MM.1S (cell line): ENCODE measurements at regions not wholly inside any gene's neighbourhood (a gene's known extent, or its start where the extent isn't known, plus 50 kb on each side); places are given as distances from the start of the nearest gene placed in this dataset.

Experiments used
- DNase-seq: peaks from one replicate; pipeline ENCODE4 v3.0.0-alpha.2; 2015
- H2AFZ ChIP-seq: fragments of 300-600 bp; sonication (generic); 2 replicates; pipeline ENCODE4 v1.6.0; 2016; ENCODE audit warnings: antibody characterized with exemption, low read length
- H3F3A ChIP-seq: fragments of 300-600 bp; sonication (generic); 2 replicates; pipeline ENCODE4 v1.6.1; 2016; ENCODE audit warnings: mild to moderate bottlenecking, antibody characterized with exemption, low read length, moderate library complexity, mixed read lengths; ENCODE audit not compliant: insufficient read depth
- H3K27ac ChIP-seq: fragments of 300-600 bp; sonication (generic); 2 replicates; pipeline ENCODE4 v1.5.1; 2016; ENCODE audit warnings: mild to moderate bottlenecking, low read length
- H3K27me3 ChIP-seq: fragments of 300-600 bp; sonication (generic); replicated peaks from 2 replicates; pipeline ENCODE4 v1.6.0; 2016; ENCODE audit warnings: low read length; ENCODE audit not compliant: insufficient read depth
- H3K36me3 ChIP-seq: fragments of 300-600 bp; sonication (generic); replicated peaks from 2 replicates; pipeline ENCODE4 v1.6.1; 2016; ENCODE audit warnings: mild to moderate bottlenecking, low read length, mixed read lengths; ENCODE audit not compliant: insufficient read depth
- H3K4me1 ChIP-seq: fragments of 300-600 bp; sonication (generic); 2 replicates; pipeline ENCODE4 v1.6.1; 2016; ENCODE audit warnings: low read length, mixed read lengths
- H3K4me2 ChIP-seq: fragments of 300-600 bp; sonication (generic); 2 replicates; pipeline ENCODE4 v1.6.0; 2016; ENCODE audit warnings: low read depth, low read length
- H3K4me3 ChIP-seq: fragments of 300-600 bp; sonication (generic); 2 replicates; pipeline ENCODE4 v1.5.1; 2016; ENCODE audit warnings: low read length, mixed read lengths
- H3K79me2 ChIP-seq: fragments of 300-600 bp; sonication (generic); 2 replicates; pipeline ENCODE4 v1.6.1; 2016; ENCODE audit warnings: mixed run types, low read length, mixed read lengths
- H3K9ac ChIP-seq: fragments of 300-600 bp; sonication (generic); 2 replicates; pipeline ENCODE4 v1.6.1; 2016; ENCODE audit warnings: low read length, mixed read lengths
- H3K9me2 ChIP-seq: fragments of 300-600 bp; sonication (generic); replicated peaks from 2 replicates; pipeline ENCODE4 v1.6.1; 2016; ENCODE audit warnings: mild to moderate bottlenecking, low read length, mixed read lengths; ENCODE audit not compliant: insufficient read depth
- H3K9me3 ChIP-seq: fragments of 300-600 bp; sonication (generic); replicated peaks from 2 replicates; pipeline ENCODE4 v1.6.1; 2016; ENCODE audit warnings: mild to moderate bottlenecking, low read length, mixed read lengths; ENCODE audit not compliant: insufficient read depth
- H4K20me1 ChIP-seq: fragments of 300-600 bp; sonication (generic); 2 replicates; pipeline ENCODE4 v1.6.1; 2016; ENCODE audit warnings: mild to moderate bottlenecking, low read length, moderate library complexity, mixed read lengths; ENCODE audit not compliant: insufficient read depth
- EZH2 ChIP-seq: fragments of 300-600 bp; sonication (generic); optimal IDR thresholded peaks from 2 replicates; pipeline ENCODE3; 2017; ENCODE audit warnings: low read depth, mild to moderate bottlenecking, antibody characterized with exemption, low read length, mixed read lengths
- EZH2phosphoT487 ChIP-seq: fragments of 300-600 bp; sonication (generic); IDR thresholded peaks from 2 replicates; pipeline ENCODE4 v1.6.1; 2018; ENCODE audit warnings: antibody characterized with exemption, low read length
- TF ChIP-seq, protein P1 (sequence below): fragments of 300-600 bp; sonication (generic); IDR thresholded peaks from 2 replicates; pipeline ENCODE4 v1.5.1; 2016; ENCODE audit warnings: antibody characterized with exemption, low read length, mixed read lengths

- H3K27me3 ChIP-seq: no peaks in the 10 kb centered on the region
- H3K4me1 ChIP-seq: no peaks in the 10 kb centered on the region
- no peaks in the 10 kb centered on the region for H3K79me2 ChIP-seq
- no peak for DNase-seq
- H4K20me1 ChIP-seq: no peaks in the 10 kb centered on the region
- no peak overlapping the region for H3K27ac ChIP-seq
- no peak for TF ChIP-seq EZH2
- TF ChIP-seq, protein P1, sequence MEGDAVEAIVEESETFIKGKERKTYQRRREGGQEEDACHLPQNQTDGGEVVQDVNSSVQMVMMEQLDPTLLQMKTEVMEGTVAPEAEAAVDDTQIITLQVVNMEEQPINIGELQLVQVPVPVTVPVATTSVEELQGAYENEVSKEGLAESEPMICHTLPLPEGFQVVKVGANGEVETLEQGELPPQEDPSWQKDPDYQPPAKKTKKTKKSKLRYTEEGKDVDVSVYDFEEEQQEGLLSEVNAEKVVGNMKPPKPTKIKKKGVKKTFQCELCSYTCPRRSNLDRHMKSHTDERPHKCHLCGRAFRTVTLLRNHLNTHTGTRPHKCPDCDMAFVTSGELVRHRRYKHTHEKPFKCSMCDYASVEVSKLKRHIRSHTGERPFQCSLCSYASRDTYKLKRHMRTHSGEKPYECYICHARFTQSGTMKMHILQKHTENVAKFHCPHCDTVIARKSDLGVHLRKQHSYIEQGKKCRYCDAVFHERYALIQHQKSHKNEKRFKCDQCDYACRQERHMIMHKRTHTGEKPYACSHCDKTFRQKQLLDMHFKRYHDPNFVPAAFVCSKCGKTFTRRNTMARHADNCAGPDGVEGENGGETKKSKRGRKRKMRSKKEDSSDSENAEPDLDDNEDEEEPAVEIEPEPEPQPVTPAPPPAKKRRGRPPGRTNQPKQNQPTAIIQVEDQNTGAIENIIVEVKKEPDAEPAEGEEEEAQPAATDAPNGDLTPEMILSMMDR: no peak
- no peak for TF ChIP-seq EZH2phosphoT487
- H2AFZ ChIP-seq: no peak overlapping the region
- H3K9ac ChIP-seq: no peak overlapping the region
- no peaks in the 10 kb centered on the region for H3F3A ChIP-seq
- no peak overlapping the region for H3K4me2 ChIP-seq
- H3K9me3 ChIP-seq: no peaks in the 10 kb centered on the region
- no peaks in the 10 kb centered on the region for H3K9me2 ChIP-seq
- no peaks in the 10 kb centered on the region for H3K36me3 ChIP-seq
- H3K4me3 ChIP-seq: no peak overlapping the region
Measured at GRCh38 chr3:95459706-95460105, 1354.7 kb upstream of the EPHA6 start.

DNA sequence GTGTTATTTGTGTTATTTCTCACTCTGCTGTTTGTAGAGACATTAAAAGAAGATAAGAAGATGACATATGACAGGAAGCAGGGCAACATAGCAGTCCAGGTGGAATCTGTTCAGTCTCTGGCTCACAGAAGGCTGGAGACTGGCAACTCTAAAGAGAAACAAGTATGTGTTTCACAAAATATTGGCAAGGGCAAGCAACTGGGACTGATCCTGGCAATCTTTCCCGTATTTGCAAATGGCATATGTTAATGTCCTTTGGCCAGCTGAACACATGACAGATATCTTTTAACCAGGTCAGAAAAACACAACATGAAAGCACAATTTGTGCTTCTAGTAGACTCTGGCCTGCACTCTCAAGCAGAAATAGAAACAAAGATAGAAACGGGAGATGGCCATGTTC, 1354.1 kb upstream of the EPHA6 start:
- H3K27ac ChIP-seq: no peak overlapping the region
- no peak overlapping the region for H2AFZ ChIP-seq
- no peaks in the 10 kb centered on the region for H3K4me1 ChIP-seq
- no peaks in the 10 kb centered on the region for H3K9me2 ChIP-seq
- no peak overlapping the region for H3K9ac ChIP-seq
- H4K20me1 ChIP-seq: no peaks in the 10 kb centered on the region
- H3K9me3 ChIP-seq: no peaks in the 10 kb centered on the region
- no peak overlapping the region for H3K4me2 ChIP-seq
- H3K36me3 ChIP-seq: no peaks in the 10 kb centered on the region
- no peak for DNase-seq
- TF ChIP-seq EZH2phosphoT487: no peak
- no peak for TF ChIP-seq EZH2
- TF ChIP-seq, protein P1: no peak
- no peaks in the 10 kb centered on the region for H3K27me3 ChIP-seq
- no peak overlapping the region for H3K4me3 ChIP-seq
- no peaks in the 10 kb centered on the region for H3K79me2 ChIP-seq
- no peaks in the 10 kb centered on the region for H3F3A ChIP-seq

GRCh38 chr3:95462161-95462560, 1352.2 kb upstream of the EPHA6 start:
- TF ChIP-seq EZH2 (no peak), EZH2phosphoT487 (no peak)
- TF ChIP-seq, protein P1: no peak
- H2AFZ ChIP-seq: no peak overlapping the region
- no peak for DNase-seq
- no peaks in the 10 kb centered on the region for H3K9me2 ChIP-seq
- H3K27me3 ChIP-seq: no peaks in the 10 kb centered on the region
- H3K4me3 ChIP-seq: no peak overlapping the region
- no peak overlapping the region for H3K9ac ChIP-seq
- no peaks in the 10 kb centered on the region for H4K20me1 ChIP-seq
- H3K9me3 ChIP-seq: no peaks in the 10 kb centered on the region
- H3K36me3 ChIP-seq: no peaks in the 10 kb centered on the region
- H3K27ac ChIP-seq: no peak overlapping the region
- H3K4me2 ChIP-seq: no peak overlapping the region
- H3F3A ChIP-seq: no peaks in the 10 kb centered on the region
- no peaks in the 10 kb centered on the region for H3K79me2 ChIP-seq
- H3K4me1 ChIP-seq: no peaks in the 10 kb centered on the region
